B cell (primary cell): ENCODE measurements at regions not wholly inside any gene's neighbourhood (a gene's known extent, or its start where the extent isn't known, plus 50 kb on each side); places are given as distances from the start of the nearest gene placed in this dataset.

Experiments
- EZH2 ChIP-seq: IDR thresholded peaks from 2 replicates; pipeline ENCODE4 v1.6.1; 2012; ENCODE audit warnings: borderline replicate concordance, low read depth, mild to moderate bottlenecking, moderate library complexity, low read length; ENCODE audit not compliant: insufficient read depth, poor library complexity, severe bottlenecking
- TF ChIP-seq, protein P1 (sequence below): fragments of 200-600 bp; IDR thresholded peaks from one replicate; pipeline ENCODE4 v1.8.0; 2022; ENCODE audit warnings: antibody characterized with exemption, mild to moderate bottlenecking

DNA sequence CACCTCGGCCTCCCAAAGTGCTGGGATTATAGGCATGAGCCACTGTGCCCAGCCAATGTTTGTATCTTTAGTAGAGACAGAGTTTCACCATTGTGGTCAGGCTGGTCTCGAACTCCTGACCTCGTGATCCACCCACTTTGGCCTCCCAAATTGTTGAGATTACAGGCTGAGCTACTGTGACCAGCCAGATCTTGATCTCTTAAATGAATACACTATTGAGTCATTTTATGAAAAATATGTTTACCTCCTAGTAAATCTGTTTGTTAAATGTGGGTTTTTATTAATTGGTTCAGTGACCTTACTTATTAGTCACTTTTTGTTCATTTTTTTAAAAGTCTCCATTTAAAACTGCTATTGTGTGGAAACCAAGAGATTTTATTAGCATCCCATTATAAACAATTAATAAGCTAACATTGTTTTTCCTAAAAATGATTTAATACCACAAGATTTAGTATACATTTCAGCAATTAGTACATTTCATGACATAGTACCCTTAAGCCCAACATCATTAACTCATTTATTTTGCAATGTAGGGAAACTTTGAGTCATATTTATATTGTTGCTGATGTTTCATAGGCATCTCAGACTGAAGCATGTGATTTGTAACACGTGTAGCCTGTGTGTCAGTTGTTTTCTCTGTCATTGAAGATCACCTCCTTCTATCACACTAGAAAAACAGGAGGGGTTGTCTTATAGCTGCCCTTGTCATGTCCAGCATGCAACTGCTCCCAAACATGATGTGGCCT lies 261.2 kb downstream of the TAF11L14 start:
- TF ChIP-seq, protein P1, sequence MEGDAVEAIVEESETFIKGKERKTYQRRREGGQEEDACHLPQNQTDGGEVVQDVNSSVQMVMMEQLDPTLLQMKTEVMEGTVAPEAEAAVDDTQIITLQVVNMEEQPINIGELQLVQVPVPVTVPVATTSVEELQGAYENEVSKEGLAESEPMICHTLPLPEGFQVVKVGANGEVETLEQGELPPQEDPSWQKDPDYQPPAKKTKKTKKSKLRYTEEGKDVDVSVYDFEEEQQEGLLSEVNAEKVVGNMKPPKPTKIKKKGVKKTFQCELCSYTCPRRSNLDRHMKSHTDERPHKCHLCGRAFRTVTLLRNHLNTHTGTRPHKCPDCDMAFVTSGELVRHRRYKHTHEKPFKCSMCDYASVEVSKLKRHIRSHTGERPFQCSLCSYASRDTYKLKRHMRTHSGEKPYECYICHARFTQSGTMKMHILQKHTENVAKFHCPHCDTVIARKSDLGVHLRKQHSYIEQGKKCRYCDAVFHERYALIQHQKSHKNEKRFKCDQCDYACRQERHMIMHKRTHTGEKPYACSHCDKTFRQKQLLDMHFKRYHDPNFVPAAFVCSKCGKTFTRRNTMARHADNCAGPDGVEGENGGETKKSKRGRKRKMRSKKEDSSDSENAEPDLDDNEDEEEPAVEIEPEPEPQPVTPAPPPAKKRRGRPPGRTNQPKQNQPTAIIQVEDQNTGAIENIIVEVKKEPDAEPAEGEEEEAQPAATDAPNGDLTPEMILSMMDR, result no peak
- no peak for TF ChIP-seq EZH2
